OCI-LY3 (cell line): ENCODE measurements at regions not wholly inside any gene's neighbourhood (a gene's known extent, or its start where the extent isn't known, plus 50 kb on each side); places are given as distances from the start of the nearest gene placed in this dataset.
"Not testable (repeated sequence)": the region's sequence is repeated elsewhere in the genome, so short reads cannot be mapped to it uniquely, and the experiment has no call there.

Experiments used
- H2AFZ ChIP-seq: fragments of 200-600, 300-600 bp; shearing (Covaris generic); 2 replicates; pipeline ENCODE4 v1.6.0; 2014; ENCODE audit warnings: antibody characterized with exemption, low read depth, low read length
- H3K27ac ChIP-seq: fragments of 200-600, 300-600 bp; sonication (generic); 2 replicates; pipeline ENCODE4 v1.5.1; 2014; ENCODE audit warnings: mild to moderate bottlenecking, low read length, moderate library complexity, mixed read lengths
- H3K27me3 ChIP-seq: fragments of 200-600, 300-600 bp; sonication (generic); 2 replicates; pipeline ENCODE4 v1.6.1; 2014; ENCODE audit warnings: low read depth, low read length, mixed read lengths
- H3K36me3 ChIP-seq: fragments of 200-600, 300-600 bp; sonication (generic); replicated peaks from 2 replicates; pipeline ENCODE3; 2014; ENCODE audit warnings: low read depth, low read length, mixed read lengths
- H3K4me1 ChIP-seq: fragments of 300-600, 200-600 bp; sonication (generic); 2 replicates; pipeline ENCODE4 v1.6.1; 2014; ENCODE audit warnings: low read length, mixed read lengths
- H3K4me2 ChIP-seq: fragments of 200-600, 300-600 bp; sonication (generic); 2 replicates; pipeline ENCODE4 v1.6.1; 2014; ENCODE audit warnings: low read length, mixed read lengths
- H3K4me3 ChIP-seq: fragments of 300-600, 200-600 bp; sonication (generic); 2 replicates; pipeline ENCODE4 v1.5.1; 2014; ENCODE audit warnings: antibody characterized with exemption, mild to moderate bottlenecking, low read length, moderate library complexity
- H3K79me2 ChIP-seq: fragments of 300-600, 200-600 bp; shearing (Covaris generic); 2 replicates; pipeline ENCODE4 v1.6.1; 2014; ENCODE audit warnings: mild to moderate bottlenecking, low read length, mixed read lengths
- H3K9ac ChIP-seq: fragments of 300-600, 200-600 bp; shearing (Covaris generic); 2 replicates; pipeline ENCODE4 v1.6.0; 2014; ENCODE audit warnings: mild to moderate bottlenecking, low read length, moderate library complexity
- H3K9me3 ChIP-seq: fragments of 200-600, 300-600 bp; shearing (Covaris generic); 2 replicates; pipeline ENCODE4 v1.6.1; 2014; ENCODE audit warnings: low read length, mixed read lengths; ENCODE audit not compliant: insufficient read depth
- H4K20me1 ChIP-seq: fragments of 200-600, 300-600 bp; sonication (generic); 2 replicates; pipeline ENCODE4 v1.6.1; 2016; ENCODE audit warnings: low read length, mixed read lengths; ENCODE audit not compliant: insufficient read depth
- EZH2phosphoT487 ChIP-seq: fragments of 200-600 bp; shearing (Covaris generic); IDR thresholded peaks from 2 replicates; pipeline ENCODE4 v1.6.1; 2018; ENCODE audit warnings: antibody characterized with exemption, mixed run types, low read depth
- TF ChIP-seq, protein P1 (sequence below): fragments of 200-600, 300-600 bp; sonication (generic); IDR thresholded peaks from 2 replicates; pipeline ENCODE4 v1.5.1; 2014; ENCODE audit warnings: antibody characterized with exemption, low read length, low read depth

DNA sequence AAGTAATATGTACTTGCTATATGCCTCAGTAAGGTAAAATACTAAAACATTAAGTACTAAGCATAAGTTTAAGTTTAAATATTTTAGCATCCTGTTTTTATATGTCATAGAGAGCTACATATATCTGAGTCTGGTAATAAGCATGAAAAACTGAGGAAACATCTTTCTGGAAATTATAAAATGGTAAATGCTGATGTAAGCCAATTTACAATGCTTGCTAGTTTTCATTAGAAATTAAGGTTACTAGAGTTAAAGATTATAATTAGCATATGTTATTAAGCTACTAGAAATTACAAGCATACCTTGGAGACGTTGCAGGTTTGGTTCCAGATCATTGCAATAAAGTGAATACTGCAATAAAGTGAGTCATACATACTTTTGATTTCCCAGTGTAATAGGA, 477.0 kb upstream of the LRRC7 start:
- no peaks in the 10 kb centered on the region for H3K9me3 ChIP-seq
- no peaks in the 10 kb centered on the region for H3K27me3 ChIP-seq
- H3K27ac ChIP-seq: no peak overlapping the region
- H3K79me2 ChIP-seq: no peaks in the 10 kb centered on the region
- H2AFZ ChIP-seq: no peak overlapping the region
- H3K9ac ChIP-seq: no peak overlapping the region
- H4K20me1 ChIP-seq: no peaks in the 10 kb centered on the region
- no peaks in the 10 kb centered on the region for H3K36me3 ChIP-seq
- H3K4me1 ChIP-seq: no peaks in the 10 kb centered on the region
- H3K4me3 ChIP-seq: no peak overlapping the region
- TF ChIP-seq, protein P1, sequence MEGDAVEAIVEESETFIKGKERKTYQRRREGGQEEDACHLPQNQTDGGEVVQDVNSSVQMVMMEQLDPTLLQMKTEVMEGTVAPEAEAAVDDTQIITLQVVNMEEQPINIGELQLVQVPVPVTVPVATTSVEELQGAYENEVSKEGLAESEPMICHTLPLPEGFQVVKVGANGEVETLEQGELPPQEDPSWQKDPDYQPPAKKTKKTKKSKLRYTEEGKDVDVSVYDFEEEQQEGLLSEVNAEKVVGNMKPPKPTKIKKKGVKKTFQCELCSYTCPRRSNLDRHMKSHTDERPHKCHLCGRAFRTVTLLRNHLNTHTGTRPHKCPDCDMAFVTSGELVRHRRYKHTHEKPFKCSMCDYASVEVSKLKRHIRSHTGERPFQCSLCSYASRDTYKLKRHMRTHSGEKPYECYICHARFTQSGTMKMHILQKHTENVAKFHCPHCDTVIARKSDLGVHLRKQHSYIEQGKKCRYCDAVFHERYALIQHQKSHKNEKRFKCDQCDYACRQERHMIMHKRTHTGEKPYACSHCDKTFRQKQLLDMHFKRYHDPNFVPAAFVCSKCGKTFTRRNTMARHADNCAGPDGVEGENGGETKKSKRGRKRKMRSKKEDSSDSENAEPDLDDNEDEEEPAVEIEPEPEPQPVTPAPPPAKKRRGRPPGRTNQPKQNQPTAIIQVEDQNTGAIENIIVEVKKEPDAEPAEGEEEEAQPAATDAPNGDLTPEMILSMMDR: no peak
- no peak for TF ChIP-seq EZH2phosphoT487
- no peak overlapping the region for H3K4me2 ChIP-seq

DNA sequence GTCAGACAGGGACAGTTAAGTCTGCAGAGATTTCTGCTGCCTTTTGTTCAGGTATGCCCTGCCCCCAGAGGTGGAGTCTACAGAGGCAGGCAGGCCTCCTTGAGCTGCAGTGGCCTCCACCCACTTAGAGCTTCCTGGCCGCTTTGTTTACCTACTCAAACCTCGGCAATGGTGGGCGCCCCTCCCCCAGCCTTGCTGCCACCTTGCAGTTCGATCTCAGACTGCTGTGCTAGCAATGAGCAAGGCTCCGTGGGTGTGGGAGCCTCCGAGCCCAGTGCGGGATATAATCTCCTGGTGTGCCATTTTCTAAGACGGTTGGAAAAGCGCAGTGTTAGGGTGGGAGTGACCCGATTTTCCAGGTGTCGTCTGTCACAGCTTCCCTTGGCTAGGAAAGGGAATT, 465.7 kb upstream of the LRRC7 start:
- not testable (repeated sequence) for H3K4me3 ChIP-seq, H3K4me2 ChIP-seq, H3K4me1 ChIP-seq, H3K9me3 ChIP-seq, H3K79me2 ChIP-seq, H3K27ac ChIP-seq, H3K9ac ChIP-seq, H4K20me1 ChIP-seq, H2AFZ ChIP-seq, H3K36me3 ChIP-seq, H3K27me3 ChIP-seq

DNA sequence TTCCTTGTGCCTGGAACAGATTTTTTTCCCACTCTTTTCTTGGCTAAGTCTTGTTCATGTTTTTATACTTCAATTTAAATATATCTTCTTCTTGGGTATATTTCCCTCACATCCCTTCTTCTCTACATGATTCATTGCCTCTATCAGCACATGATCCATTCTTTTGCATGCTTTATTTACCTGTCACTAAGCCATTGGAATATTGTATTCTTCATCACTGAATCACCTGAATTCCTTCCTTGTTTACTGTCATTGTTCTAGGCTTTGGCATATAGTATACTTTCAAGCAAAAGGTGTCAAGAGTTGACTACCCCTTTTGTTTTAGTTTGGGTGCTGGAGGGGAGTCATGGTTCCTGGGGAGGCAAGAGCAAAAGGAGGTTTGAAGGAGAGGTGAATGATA, 464.5 kb upstream of the LRRC7 start:
- H3K36me3 ChIP-seq: no peaks in the 10 kb centered on the region
- H3K27me3 ChIP-seq: no peaks in the 10 kb centered on the region
- H2AFZ ChIP-seq: no peak overlapping the region
- H3K9me3 ChIP-seq: no peaks in the 10 kb centered on the region
- H3K79me2 ChIP-seq: no peaks in the 10 kb centered on the region
- H3K9ac ChIP-seq: no peak overlapping the region
- no peak overlapping the region for H3K27ac ChIP-seq
- no peaks in the 10 kb centered on the region for H4K20me1 ChIP-seq
- no peak overlapping the region for H3K4me2 ChIP-seq
- no peaks in the 10 kb centered on the region for H3K4me1 ChIP-seq
- TF ChIP-seq, protein P1: no peak
- TF ChIP-seq EZH2phosphoT487: no peak
- no peak overlapping the region for H3K4me3 ChIP-seq

DNA sequence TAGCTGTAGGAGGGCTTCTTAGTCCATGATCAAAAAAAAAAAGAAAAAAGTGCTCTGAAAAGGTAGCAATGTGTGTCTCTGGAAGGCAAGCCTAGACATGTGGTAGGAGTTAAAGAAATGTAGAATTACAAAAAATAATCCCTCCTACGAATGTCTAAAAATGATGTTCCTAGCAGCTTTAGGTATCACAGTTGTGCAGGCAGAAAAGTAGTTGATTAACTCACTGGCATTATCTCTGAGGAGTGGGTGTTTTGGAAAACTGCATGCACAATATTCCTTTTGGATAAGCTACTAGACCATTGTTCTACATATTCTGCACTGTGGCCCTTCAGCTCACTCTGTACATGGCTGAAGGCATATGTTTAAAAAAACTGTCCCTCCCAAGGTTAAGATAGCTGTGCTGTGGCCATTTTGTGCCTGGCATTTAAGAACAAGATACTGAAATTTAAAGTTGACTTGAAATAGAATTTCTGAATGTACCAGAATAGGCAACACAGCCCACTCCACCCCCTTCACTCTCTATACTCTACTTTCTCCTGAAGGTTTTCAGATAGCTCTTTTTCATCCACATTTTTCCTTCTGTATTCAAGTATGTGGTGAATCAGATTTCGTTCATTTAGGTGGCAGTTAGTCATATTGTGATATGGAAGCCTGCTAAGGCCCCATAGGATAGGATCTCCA, 463.9 kb upstream of the LRRC7 start:
- no peak overlapping the region for H3K9ac ChIP-seq
- H3K36me3 ChIP-seq: no peaks in the 10 kb centered on the region
- H2AFZ ChIP-seq: no peak overlapping the region
- H3K4me1 ChIP-seq: no peaks in the 10 kb centered on the region
- TF ChIP-seq, protein P1: no peak
- no peak for TF ChIP-seq EZH2phosphoT487
- H3K79me2 ChIP-seq: no peaks in the 10 kb centered on the region
- H3K4me2 ChIP-seq: no peak overlapping the region
- no peak overlapping the region for H3K4me3 ChIP-seq
- no peaks in the 10 kb centered on the region for H3K9me3 ChIP-seq
- H3K27ac ChIP-seq: no peak overlapping the region
- no peaks in the 10 kb centered on the region for H4K20me1 ChIP-seq
- no peaks in the 10 kb centered on the region for H3K27me3 ChIP-seq

DNA sequence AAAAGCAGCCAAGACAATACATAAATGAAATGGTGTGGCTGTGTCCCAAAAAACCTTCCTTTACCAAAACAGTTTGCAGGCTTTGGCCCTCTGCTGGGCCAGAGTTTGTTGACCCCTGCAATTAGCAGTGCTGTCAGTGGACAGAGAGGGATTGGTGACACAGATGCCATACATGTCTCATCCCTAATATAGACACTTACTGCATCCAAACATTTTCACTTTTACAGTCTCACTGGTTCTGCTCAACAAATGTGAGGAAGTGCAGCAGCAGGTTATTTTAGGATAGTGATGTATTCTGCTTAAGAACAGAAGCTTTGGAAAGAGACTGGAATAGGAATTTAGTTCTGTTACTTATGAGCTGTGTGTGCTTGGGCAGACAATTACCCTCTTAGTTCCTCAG, 462.8 kb upstream of the LRRC7 start:
- Histone ChIP-seq H2AFZ (no peak overlapping the region), H3K4me2 (no peak overlapping the region), H4K20me1 (no peaks in the 10 kb centered on the region), H3K4me1 (no peaks in the 10 kb centered on the region), H3K27me3 (no peaks in the 10 kb centered on the region), H3K79me2 (no peaks in the 10 kb centered on the region), H3K9ac (no peak overlapping the region), H3K4me3 (no peak overlapping the region), H3K36me3 (no peaks in the 10 kb centered on the region), H3K27ac (no peak overlapping the region), H3K9me3 (no peaks in the 10 kb centered on the region)
- TF ChIP-seq, protein P1: no peak
- no peak for TF ChIP-seq EZH2phosphoT487
